C4-2B (cell line): ENCODE measurements at regions not wholly inside any gene's neighbourhood (a gene's known extent, or its start where the extent isn't known, plus 50 kb on each side); places are given as distances from the start of the nearest gene placed in this dataset.

ENCODE experiments used
- CTCF ChIP-seq: fragments of 450-650 bp; conservative IDR thresholded peaks from 2 replicates; pipeline ENCODE4 v1.5.1; 2017; ENCODE audit warnings: mild to moderate bottlenecking
- ZFX ChIP-seq: fragments of 450-650 bp; IDR thresholded peaks from 2 replicates; pipeline ENCODE4 v1.6.1; 2017

DNA sequence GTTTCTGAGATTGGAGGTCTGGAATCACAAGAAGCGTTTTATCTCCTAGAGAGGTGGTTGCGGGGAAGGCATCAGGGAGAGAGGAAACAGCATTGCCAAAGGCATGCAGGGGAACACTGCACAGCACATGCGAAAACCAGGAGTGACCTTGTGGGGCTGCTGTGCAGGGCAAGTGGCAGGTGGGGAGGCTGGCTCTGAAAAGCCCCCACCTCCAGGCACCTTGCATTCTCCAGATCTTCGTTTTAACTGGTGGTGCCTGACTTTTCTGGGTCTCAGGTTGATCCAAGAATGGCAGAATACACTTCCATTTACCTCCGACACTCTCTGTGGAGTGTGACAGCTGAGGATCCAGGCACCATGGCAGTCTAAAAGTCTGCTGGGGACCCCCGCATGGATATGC is 209.4 kb upstream of the LEF1 start:
- no peak for TF ChIP-seq CTCF
- TF ChIP-seq ZFX = no peak
